ENCODE measurements at regions not wholly inside any gene's neighbourhood (a gene's known extent, or its start where the extent isn't known, plus 50 kb on each side); places are given as distances from the start of the nearest gene placed in this dataset.
A peak's percentile ranks its signal among the peaks of the same experiment; 100 is the strongest.
"Not testable (repeated sequence)": the region's sequence is repeated elsewhere in the genome, so short reads cannot be mapped to it uniquely, and the experiment has no call there.

DNA sequence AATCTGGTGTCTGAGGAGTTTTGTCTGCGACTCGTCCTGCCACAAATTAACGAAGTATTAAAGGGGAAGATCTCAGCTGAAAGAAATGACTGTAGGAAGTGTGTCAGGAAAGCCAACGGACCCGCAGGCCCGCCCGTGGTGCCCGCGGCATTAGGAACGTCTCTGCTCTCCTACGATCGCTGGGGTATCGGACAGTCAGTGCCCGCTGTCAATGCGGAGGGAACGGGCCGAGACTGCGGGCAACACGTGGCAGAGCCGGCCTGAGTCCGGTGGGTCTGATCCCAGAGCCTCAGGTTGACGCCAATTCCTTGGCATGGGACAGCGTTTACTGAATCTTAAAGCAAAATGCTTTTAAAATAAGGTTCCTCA is 128.7 kb downstream of the KBTBD2 start:
- no peak for DNase-seq (ENCODE audit: low spot score)

DNA sequence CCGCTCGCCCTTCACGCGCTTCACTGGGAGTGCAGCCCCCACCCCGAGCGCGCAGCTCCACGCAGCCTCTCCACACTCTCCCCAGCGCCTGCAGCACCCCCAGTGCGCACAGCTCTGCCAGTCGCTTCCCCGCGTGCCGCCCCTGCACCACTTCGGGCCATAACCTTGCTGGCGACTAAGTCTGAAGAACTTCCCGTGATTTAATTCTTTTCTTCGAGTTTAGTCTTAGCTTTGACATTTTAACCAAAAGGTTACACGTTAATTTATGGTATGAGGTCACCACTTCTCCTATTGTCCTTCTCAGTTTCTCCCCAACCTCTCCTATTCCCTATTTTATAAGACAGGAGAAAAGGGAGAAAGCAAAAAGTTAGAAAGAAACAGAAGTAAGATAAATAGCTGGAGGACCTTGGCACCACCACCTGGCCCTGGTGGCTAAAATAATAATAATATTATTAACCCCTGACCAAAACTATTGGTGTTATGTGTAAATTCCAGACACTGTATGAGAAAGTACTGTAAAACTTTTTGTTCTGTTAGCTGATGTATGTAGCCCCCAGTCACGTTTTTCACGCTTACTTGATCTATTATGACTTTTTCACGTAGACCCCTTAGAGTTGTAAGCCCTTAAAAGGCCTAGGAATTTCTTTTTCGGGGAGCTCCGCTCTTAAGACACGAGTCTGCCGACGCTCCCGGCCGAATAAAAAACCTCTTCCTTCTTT is 129.2 kb downstream of the KBTBD2 start:
- DNase-seq (ENCODE audit: low spot score) = not testable (repeated sequence)

DNA sequence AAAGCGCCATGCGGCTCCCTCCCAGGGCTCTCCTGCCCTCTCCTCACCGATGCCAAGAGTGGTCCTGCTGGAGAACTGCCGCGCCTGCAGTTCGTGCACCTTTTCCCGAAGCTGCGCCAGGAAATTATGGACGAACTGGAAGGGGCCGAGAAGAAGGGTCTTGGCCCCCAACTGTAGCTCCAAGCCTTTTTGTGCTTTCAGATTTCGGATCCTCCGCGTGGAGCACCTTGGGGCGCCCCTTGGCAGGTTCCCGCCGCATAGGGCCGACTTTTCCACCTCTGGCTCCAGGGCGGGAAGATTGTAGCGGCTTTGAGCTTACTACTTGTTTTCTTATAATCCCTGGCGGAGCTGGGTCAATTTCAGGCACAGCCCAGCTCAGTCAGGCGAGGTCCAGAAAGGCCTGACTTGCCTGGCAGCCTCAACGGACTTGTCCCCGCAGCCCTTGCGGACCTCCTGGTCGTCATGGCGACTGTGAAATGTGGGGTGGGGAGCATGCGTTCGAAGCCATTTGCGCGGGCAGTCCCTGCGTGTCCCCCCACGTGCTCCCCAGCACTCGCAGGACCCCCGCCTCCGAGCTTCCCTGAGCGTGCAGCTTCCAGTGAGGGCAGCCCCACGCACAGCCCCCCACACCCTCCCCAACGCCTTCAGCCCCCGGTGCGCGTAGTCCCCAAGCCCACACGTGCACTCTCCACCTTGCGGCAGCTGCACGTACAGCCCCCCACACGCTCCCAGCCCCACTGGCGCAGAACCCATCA is 129.9 kb downstream of the KBTBD2 start:
- DNase-seq (ENCODE audit: low spot score) = no peak

DNA sequence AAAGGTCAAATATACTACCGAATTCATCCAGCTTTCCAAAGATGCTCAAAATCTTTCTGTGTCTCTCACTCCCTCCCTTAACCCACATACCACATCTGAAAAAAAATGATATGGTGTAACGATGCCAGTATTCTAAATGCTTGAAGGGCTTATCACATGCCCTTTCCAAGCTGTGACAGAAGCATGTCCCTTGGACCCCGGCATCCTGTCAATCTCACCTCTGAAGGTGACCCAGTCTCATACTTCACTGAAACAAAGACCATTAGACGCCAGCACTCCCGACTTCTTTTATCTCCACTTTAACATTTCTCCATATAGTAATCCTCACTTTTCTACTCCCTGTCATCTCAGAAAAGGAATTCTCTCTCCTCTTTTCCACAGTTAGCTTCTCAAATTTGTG is 130.8 kb downstream of the KBTBD2 start:
- not testable (repeated sequence) for DNase-seq (ENCODE audit: low spot score)

DNA sequence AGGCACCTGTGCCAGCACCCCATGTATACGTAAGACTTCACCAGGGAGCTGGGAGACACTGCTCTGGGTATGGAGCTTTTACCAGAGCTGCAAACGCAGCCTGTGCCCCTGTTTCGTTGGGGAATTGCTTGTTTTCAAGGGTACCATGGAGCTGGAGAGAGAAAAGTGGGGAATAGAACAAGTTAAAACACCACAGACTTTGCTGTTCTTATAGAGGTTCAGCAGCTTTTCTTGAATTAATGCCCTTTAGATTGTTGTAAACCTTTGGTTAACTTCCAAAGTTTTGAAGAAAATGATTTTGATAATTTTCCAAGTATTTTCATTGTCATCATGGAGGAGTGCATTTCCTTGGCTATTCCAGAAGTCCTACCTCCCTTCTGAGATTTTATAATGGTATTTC is 131.7 kb downstream of the KBTBD2 start:
- DNase-seq (ENCODE audit: low spot score) = not testable (repeated sequence)

DNA sequence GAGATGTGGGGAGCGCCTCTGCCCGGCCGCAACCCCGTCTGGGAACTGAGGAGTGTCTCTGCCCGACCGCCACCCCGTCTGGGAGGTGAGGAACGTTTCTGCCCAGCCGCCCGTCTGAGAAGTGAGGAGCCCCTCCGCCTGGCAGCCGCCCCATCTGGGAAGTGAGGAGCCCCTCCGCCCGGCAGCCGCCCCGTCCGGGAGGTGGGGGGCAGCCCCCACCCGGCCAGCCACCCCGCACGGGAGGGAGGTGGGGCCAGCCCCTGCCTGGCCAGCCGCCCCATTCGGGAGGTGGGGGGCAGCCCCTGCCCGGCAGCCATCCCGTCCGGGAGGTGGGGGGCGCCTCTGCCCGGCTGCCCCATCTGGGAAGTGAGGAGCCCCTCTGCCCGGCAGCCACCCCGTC is 137.7 kb downstream of the KBTBD2 start:
- DNase-seq (ENCODE audit: low spot score) = not testable (repeated sequence)

DNA sequence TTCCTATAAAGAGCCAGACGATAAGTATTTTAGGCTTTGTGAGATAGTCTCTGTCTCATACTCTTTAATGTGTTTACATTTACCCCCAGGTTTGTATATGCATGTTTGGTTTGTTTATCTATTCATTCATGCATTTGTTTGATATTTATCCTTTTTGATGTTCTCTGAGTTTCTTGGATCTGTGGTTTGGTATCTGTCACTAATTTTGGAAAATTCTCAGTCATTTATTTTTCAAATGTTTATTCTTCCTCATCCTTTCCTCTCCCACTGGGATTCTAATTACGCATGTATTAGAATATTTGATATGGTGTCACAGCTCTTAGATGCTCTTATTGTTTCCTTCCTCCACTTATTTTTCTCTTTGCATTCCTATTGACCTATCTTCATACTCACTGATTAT is 143.2 kb downstream of the KBTBD2 start:
- DNase-seq (ENCODE audit: low spot score) = not testable (repeated sequence)

DNA sequence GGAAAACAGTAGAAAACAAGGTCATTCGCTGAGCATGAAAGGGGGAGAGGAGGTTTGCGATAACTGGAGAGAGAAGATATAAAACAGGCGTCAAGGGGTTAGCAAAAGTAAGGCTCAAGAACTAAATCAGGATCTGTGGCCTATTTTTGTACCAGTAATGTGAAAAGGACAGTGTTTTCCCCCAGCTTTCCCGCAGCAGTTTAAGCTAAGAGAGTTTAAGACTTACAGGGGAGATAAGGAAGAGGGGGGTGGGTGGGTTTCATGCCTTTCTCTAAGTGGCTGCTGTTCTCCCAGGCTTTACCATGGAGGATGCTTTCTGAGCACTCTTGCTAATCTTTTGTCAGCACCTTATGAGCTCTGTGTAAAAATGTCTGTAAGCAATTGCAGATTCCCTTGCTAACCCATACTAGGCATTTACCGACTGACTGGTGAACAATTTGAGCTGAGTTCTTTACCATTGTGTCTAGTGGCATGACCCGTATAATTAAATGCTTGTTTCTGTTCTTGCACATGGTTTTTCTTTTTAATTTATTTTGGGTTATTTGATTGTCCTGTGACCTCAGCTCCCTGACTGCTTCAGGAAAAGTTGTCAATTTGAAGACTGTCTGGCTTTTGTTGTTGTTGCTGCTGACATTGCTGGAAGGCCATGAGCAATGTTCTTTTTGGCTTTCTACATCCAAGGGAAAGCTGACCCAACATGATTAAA is 144.0 kb downstream of the KBTBD2 start:
- not testable (repeated sequence) for DNase-seq (ENCODE audit: low spot score)

DNA sequence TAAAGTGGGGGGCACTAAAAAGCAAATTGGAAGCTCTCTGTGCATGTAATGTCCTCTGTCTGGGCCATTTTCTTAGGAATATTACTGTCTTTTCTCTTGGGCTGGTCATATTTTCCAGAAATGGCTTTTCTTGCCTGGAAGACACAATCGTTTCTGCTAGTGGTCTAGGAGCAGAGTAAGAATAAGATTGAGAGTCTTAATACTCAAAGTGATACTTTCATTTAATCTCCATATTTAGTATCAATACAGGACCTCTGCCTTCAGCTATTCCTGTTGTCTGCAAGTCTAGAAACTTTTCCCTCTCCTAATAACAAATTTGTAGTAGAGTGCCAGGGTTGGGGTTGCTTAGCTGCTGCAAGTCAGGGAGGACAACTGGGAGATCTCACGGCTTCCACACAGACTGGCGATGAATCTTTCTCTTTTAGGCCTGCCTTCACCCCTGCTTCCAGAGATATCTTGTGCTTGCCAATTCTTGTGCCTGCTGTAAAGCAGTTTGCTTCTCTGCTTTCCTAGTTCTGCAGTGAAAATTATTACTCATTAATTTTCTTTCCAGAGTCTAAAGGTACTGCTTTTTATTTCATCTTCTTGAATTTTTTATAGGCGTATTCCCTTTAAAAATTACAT is 149.6 kb downstream of the KBTBD2 start:
- not testable (repeated sequence) for DNase-seq (ENCODE audit: low spot score)

DNA sequence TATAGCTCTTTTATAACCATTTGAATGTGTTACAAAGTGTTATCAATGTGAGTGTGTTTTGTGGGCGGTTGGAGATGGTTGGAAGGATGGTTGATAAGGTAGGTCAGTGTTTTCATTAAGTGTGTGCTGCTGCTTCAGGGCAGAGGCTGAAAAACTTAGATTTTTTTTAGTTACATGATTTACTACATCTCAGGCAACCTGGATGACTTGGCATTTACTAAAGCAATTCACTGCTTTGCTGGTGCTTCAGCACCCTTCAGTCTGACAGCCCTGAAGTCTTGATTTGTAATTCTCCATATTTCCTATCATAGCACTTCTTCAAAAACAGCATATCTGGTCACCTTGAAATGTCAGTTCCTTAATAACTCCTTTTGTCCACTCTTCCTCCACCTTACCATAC is 151.8 kb downstream of the KBTBD2 start:
- DNase-seq (ENCODE audit: low spot score) = not testable (repeated sequence)

DNA sequence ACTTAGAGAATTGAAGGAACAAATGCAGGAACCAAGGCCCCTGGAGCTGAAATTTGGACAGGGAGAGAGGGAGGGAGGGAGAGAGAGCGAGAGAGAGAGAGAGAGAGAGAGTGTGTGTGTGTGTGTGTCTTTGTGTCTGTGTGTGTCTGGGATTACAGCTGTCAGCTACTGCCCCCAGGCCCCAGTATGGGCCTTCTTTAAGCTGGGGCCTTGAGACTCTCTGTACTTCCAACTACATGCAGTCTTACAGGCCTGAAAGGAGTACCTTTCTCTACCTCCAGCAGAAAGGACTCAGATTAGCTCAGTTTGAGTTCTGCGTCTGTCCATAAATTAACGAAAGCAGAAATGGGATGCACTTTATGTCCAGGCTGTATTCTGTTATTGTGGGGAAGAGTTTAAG is 153.2 kb downstream of the KBTBD2 start:
- not testable (repeated sequence) for DNase-seq (ENCODE audit: low spot score)

DNA sequence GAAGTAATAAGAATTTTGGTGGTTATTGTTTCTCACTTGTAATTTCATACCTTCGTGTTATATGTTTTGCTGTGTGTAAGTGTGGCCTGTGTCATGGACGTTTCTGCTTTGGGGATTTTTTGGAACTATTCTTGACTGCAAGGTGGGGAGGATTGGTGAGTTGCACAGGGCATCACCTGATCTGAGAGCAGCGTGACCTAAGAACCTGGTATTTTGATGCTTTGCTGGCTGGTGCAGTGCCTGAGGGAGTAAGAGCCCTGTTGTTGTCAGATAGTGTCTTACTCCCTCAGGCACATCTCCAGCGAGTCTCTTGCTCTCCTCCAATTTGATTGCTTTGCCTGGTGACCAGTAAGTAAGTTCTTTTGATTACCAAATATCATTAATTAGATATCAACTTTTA is 158.8 kb downstream of the KBTBD2 start:
- not testable (repeated sequence) for DNase-seq (ENCODE audit: low spot score)

DNA sequence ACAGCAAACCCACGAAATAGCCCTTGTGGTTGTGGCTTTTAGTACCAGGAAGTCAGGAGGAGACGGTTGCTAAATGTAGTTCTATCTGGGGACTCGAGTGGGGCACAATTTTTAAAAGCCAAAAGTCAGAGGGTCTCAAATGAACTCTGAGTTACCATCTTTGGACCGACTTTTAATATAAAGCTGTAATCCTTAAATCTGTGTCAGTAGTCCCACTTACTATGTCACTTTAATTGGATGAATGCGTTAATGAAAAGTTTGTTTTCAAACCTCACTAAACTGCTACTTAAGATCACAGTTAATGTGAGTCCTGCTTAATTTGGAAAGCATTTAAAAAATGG is 162.3 kb downstream of the KBTBD2 start:
- not testable (repeated sequence) for DNase-seq (ENCODE audit: low spot score)

DNA sequence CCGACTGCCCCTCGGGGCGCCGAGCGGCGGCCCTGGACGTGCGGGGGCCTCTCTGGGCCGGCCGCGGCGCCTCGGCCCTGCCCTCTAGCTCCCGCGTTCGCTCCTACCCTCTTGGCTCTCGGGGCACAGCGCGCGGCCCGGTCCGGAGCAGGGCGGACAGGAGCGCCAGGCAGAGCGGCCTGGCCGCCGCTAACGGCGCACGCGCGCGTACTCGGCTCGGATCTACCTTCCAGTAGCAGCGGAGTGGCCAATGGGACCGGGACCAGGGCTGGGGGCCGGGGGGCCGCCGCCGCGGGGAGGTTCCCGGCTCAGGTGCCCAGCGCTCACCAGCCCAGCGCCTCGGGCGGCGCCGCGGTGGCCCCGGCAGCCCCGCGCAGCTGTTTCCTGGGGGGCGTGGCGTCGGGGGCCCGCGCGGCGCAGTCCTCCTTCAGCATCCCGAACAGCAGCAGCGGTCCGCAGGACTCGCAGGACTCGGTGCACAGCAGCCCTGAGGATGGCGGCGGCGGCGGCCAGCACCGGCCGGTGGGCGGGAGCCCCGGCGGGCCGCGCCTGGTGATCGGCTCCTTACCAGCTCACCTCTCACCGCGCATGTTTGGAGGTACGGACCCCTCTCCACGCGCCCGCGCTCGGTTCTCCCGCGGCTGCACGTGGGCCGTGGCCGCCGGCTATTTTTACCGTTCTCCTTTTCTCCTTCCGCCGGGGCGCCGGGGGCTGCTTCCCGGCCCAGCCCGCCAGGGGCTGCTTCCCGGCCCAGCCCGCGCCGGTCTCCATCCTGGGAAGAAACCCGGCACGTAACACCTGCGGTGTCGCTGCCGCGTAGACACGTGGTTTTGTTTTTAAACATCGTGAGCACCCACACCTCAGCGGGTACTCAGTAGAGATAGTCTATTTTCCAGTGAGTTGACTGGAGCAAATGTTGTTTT is 162.9 kb downstream of the KBTBD2 start:
- DNase-seq (ENCODE audit: low spot score) = peak; percentile 22

DNA sequence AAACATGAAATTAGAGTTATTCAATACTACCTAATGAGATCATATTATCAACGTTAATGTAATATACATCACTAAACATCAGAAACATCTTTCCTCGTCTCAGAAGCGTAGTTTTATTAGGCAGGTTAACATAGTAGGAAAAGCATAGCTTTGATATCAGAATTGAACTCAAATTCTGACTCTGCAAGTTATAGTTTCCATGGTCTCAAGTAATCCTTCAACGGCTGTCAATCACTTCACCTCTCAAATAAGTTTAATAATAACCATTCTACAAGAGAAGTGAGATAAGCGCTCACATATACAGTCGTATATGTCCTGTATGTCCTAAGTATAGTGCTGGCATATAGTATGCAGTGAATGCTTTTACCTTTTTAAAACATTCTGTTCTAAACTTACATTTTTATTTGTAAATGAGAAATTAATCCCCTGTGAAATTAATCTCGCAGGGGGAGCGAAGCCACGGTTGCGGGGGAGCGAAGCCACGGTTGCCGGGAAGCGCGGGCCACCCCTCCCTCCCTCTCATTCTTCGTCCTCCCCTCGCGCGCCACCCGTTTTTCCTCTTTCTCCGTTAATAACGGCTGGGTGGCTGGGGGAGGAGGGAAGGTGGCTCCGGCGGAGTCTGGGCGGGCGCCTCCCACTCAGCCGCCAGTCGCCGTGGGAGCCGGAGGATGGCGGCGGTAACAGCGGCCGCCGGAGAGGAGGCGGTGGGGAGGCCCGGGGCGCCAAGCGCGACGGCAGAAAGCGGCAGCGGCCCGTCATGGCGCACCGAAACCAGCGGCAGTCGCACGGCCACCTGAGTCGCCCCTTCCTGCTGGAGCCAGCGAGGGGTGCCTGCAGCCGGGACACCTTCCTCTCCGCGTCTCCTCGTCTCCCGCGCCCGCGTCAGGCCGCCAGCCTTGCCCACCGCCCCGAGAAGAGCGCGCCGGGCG is 163.8 kb downstream of the KBTBD2 start:
- DNase-seq (ENCODE audit: low spot score) = not testable (repeated sequence)

DNA sequence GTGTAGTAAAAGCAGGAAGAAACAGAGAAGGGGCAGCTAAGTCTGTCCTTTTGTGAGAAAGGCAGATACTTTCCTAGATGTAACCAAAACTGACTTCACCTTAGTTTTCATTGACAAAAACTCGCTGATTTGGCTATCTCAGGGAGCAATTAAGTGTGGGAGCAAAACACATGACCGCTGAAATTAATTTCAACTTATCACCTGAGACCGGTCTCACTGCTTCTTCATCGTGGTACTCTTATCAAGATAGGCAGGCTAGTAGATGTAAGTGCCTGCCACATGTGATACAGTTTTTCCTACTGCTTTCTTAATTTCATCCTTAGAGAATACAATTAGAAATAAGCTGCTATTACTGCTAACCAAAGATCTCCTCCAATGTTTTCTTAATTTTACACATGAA is 168.7 kb downstream of the KBTBD2 start:
- not testable (repeated sequence) for DNase-seq (ENCODE audit: low spot score)

DNA sequence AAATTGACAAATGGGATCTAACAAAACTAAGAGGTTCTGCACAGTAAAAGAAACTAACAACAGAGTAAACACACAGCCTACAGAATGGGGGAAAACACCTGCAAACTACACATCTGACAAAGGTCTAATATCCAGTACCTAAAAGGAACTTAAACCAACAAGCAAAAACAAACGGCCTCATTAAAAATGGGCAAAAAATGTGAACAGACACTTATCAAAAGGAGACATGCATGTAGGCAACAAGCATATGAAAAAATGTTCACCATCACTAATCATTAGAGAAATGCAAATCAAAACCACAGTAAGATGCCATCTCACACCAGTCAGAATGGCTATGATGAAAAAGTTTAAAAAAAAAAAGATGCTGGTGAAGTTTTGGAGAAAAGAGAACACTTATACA is 197.4 kb downstream of the KBTBD2 start:
- DNase-seq (ENCODE audit: low spot score) = no peak

DNA sequence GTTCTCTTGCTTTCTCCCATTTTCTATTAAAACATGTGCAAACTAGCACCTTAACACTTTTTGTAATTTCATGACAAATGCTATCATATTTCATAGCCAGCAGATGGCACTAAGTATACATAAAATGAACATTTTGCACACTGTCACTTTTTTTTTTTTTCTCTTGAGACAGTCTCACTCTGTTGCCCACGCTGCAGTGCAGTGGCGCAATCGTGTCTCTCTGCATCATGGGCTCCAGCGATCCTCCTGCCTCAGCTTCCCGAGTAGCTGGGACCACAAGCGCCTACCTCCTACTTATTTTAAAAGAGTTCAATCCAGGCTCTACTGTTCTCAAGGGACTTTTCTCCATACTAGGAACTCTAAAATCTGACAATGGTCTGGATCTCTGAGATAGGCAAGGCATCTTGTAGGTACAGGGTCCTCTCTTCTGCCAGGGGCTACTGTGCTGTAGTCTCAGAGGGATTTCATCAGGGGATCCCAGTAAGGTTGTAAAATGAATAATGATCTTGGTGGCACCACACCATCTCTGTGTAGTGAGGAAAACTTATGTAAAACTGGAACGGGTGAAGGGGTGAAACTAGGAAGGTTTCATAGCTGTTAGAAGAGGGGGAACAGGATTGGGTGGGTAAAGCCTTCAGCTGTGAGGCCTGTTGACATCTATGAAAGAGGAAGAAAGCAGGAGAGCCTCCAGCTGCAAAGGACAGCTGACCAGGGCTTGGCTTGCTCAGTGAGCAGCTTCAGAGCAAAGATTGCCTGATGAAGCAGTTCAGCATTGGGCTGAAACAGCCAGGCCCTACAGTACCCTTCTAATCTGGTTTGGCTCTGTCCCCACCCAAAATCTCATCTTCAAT is 196.9 kb downstream of the AVL9 start:
- DNase-seq (ENCODE audit: low spot score) = peak; percentile 68

DNA sequence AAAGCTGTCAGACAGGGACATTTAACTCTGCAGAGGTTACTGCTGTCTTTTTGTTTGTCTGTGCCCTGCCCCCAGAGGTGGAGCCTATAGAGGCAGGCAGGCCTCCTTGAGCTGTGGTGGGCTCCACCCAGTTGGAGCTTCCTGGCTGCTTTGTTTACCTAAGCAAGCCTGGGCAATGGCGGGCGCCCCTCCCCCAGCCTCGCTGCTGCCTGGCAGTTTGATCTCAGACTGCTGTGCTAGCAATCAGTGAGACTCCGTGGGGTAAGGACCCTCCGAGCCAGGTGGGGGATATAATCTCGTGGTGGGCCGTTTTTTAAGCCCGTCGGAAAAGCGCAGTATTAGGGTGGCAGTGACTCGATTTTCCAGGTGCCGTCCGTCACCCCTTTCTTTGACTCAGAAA is 192.8 kb downstream of the AVL9 start:
- DNase-seq (ENCODE audit: low spot score) = not testable (repeated sequence)

DNA sequence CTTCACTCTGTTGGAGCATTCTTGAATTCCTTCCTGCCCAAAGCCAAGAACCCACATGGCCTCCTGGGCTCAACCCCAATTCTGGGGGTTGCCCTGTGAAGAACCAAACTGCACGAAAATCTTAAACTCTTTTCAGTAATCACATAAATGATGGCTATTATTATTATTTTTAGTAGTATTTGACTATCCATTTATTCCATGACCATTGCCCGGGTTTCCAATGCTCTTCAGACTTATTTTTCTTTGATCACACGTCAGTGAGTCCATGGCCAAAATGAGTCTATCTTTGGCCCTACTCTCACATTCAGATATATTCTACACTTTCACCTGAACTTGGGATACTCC is 185.9 kb downstream of the AVL9 start:
- no peak for DNase-seq (ENCODE audit: low spot score)
